Stimulated activated CD8-positive, alpha-beta memory T cell treated with anti-CD3 and anti-CD28 coated beads, Interleukin-12 subunit alpha, Interleukin-12 subunit beta, amount 100 ng/mL, for 1 hour (primary cell): ENCODE measurements at regions not wholly inside any gene's neighbourhood (a gene's known extent, or its start where the extent isn't known, plus 50 kb on each side); places are given as distances from the start of the nearest gene placed in this dataset.
"Not testable (repeated sequence)": the region's sequence is repeated elsewhere in the genome, so short reads cannot be mapped to it uniquely, and the experiment has no call there.

ENCODE experiments used
- DNase-seq: peaks from one replicate; pipeline ENCODE4 v3.0.0-alpha.2; 2020; ENCODE audit warnings: low read depth

DNA sequence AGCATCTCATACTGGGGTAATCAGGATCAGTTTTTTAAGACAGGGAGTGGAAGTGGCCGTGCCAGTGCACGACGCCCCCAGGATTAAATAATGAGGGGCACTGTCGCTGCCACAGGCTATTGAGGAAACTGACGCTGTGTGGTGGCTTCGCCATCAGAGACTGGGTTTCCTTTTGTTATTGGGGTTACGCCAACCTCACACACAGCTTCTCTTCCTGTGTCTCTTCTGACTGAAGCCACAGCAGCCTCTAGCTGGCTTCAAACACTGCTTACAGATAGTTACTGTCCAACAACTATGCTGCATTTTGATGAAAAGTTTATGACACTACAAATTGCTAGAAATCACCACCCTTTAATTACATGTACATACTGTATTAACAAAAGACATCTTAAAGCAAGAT lies 521.9 kb upstream of the SALL3 start:
- DNase-seq, result no peak

DNA sequence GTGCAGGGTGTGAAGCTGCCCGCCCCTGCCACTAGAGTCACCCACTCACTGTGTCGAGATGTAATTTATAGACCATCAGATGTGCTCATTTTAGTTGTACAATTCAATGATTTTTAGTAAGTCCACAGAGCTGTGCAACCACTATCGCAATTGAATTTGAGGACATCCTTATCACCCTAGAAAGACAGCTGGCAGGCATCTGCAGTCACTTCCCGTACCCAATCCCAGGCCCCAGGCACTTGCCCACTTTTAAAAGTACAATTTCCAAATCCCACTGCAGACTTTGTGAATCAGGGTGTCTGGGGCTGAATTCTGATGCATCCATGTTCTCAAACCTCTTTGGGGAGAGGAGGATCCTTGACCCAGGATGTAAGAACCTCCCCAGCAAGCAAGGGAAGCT lies 521.3 kb upstream of the SALL3 start:
- DNase-seq, result no peak

DNA sequence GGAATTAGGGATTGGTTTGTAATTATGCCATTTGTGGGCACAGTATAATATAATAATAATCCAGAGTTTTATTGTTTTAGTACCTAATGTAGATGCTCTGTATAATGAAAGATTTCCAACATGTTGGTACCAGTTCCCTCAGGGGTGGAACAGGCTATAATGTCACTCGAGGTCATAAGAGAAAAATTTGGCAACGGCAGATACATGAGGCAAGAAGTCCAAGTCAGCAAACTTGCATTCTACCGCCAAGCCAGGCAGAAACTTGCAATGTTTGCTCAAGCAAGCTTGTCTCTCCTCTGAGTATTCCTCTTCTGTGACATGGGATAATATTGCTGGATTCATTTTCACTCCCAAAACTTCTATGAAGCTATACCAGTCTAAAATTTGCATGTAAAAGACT lies 520.0 kb upstream of the SALL3 start:
- DNase-seq, result no peak

DNA sequence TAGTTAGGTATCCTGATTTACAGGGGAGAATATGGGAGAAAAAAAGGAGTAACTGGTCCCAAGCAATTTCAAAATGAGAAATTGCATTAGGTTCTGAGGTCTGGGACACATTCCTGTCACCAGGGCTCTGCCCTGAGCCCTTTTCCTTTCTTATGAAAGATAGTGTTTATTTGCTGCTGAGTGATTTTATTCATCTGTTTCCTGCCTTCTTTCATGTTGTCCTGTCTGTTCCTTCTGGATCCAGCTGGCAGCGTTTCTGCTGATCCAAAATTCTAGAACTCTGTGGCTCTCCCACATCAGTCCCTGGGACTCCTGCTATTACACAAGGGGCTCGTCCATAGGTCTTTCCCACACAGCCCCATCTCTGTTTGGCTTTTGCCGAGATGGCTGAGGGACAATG lies 519.1 kb upstream of the SALL3 start:
- DNase-seq, result no peak

DNA sequence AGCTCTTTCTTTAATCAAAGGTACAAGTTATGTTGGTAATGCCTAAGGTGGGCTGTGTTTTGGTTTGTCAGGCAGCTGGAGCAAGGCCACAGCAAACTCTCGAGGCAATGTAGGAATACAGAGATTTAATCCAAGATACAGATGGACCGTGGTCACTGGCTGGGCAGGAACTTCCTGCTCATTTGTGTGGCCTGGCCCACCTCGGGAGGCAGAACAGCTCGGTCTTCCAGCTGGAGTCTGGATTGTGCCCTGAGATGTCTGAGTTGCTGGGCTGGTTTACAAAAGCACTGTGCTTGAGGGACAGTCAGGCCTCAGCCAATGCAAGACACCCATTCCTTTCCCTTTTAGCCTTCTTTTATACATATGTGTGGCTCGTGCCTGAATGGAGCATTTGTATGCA lies 506.1 kb upstream of the SALL3 start:
- DNase-seq, result no peak

DNA sequence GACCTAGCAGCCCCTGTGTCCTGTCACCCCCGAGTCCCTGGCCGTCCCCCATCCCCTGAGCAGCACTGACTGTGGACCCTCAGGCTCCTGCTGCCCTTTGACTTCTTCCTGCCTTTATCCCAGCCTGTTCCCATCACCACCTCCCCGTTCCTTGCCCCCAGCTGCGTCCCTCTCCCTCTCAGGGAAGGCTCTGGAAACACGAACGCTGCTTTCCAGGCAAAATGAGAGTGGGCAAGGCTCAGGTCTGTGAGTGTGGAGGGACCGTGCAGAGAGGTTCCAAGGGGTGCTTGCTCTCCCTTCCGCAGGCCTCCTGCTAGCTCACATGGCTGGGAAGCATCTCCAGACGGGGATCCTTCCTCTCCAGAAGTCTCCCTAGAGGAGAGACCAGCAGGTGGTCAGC lies 501.8 kb upstream of the SALL3 start:
- DNase-seq, result no peak

DNA sequence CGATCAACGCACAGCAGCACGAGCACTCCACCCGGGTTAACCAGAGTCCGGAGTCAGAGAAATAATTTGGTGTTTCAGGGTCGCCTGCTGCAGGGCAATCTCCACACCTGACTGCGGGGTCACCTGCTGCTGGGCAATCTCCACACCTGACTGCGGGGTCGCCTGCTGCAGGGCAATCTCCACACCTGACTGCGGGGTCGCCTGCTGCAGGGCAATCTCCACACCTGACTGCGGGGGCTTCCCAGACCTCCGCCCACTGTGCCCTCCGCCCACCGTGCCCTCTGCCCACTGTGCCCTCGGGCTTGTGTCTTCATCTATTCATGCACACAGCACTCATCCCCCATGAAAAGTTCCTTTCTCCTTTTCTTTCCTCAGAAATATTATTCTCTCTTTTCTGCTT lies 500.2 kb upstream of the SALL3 start:
- DNase-seq, result no peak

DNA sequence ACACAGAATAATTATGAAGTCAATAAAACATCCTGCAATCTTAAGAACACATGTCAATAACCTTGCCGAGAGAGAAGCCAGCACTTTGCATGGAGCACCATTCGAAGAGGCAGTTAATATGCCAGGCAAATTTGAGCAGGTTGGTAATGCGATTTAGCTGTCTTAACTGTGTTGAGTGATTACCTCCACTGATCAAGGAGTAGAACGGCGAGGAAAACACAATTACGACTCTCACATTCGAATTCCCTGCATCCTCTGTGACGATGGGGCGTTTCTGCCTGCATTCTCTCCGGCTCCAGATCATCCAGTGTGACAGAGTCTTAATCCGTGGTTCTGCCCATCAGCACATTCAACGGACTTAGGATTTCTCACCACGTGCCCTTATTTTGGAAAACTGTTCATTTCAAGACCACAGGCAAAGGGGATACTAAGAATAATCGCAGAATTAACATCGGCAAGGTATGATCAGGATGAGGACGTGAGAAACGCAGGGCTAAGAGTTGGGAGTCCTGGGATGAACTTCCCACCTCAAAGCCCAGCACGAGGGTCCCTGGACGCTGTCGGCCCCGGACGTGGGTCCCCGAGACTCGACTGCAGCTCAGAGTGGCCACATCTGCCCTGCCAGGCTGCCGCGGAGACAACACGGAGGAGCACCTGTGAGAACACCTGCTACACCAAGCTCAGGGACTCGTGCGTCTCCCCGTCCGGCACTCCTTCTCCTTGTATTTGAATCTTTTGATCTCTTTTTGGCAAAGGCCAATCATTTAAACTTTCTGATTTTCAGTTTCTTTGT lies 499.2 kb upstream of the SALL3 start:
- no peak for DNase-seq

DNA sequence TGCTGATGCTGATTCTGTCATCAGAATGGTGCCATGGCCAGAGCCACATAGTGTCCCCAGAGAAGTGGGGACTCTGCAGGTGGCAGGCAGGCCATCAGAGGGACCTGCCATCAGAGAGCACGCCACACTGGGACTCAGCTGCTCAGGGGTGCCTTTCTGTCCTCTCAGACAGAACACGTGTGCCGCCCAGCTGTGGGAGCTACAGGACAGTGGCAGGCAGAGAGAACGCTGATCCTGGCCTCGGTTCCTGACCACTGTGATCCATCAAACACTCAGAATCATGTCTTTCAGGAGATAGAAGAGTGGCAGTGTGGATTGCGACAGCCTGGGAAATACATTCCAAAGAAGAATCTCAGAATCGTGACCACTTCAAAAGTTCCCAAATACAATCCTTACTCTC lies 497.2 kb upstream of the SALL3 start:
- no peak for DNase-seq

DNA sequence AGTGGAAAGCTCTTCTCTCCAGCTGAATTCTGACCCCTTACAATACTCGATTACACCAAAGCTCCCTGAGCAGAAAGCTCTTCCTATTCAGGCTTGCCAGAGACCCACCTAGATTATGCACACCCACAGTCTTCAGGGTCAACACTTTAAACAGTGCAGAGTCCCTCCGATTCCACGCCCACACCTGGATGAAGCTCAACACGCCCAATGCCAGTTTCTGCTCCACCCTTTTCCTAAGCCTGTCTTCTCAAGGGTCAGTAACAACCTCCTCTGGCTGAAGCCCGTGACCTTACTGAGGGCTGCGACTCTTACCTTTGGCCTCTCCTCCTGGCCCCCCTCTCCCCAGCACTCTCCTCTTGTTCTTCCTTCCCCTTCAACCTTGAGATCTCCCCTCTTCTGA lies 492.0 kb upstream of the SALL3 start:
- DNase-seq, result no peak

DNA sequence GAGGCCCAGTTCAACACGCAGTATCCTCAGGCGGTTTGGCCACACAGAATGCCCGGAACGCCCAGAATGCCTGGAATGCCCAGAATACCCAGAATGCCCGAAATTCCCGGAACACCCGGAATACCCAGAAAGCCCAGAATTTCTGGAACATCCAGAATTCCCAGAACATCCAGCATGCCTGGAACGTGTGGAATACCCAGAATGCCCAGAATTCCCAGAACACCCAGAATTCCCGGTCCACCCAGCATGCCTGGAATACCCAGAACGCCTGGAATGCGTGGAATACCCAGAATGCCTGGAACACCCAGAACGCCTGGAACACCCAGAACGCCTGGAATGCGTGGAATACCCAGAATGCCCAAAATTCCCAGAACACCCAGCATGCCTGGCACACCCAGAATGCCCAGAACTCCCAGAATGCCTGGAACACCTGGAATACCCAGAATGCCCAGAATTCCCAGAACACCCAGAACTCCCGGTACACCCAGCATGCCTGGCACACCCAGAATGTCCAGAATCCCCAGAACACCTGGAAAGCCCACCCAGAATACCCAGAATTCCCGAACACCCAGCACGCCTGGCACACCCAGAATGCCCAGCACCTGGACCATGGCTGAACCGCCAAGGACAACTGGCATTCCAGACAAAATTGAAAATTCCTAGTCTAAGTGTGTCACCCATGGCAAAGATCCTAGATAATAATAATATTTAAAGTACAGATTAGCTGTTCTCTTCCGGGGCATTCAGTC lies 487.4 kb upstream of the SALL3 start:
- DNase-seq, result no peak

DNA sequence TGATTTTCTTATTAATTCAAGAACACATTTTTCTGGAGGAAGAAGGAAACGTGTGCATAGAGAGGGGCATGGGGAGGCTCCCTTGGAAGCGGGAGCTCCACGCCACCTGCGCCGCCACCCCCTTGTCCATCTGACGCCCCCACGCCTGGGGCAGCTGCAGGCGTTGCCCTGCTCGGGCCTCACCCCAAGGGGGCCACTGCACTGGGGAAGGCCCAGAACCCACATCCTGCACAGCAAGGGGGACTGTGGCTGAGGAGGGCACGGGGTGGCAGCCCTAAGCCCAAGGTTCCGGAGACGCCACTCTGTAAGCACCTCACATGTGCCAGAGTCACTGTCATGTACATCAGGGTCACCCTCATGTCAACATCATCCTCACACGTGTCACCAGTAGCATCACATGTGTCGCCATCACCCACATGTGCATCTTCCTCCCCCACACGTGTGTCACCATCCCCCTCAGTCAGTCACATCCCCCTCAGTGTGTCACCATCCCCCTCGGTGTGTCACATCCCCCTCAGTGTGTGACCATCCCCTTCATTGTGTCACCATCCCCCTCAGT lies 486.7 kb upstream of the SALL3 start:
- DNase-seq, result no peak

DNA sequence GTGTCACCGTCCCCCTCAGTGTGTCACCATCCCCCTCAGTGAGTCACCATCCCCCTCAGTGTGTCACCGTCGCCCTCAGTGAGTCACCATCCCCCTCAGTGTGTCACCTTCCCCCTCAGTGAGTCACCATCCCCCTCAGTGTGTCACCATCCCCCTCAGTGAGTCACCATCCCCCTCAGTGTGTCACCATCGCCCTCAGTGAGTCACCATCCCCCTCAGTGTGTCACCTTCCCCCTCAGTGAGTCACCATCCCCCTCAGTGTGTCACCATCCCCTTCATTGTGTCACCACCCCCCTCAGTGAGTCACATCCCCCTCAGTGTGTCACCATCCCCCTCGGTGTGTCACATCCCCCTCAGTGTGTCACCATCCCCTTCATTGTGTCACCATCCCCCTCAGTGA lies 486.1 kb upstream of the SALL3 start:
- DNase-seq, result not testable (repeated sequence)

DNA sequence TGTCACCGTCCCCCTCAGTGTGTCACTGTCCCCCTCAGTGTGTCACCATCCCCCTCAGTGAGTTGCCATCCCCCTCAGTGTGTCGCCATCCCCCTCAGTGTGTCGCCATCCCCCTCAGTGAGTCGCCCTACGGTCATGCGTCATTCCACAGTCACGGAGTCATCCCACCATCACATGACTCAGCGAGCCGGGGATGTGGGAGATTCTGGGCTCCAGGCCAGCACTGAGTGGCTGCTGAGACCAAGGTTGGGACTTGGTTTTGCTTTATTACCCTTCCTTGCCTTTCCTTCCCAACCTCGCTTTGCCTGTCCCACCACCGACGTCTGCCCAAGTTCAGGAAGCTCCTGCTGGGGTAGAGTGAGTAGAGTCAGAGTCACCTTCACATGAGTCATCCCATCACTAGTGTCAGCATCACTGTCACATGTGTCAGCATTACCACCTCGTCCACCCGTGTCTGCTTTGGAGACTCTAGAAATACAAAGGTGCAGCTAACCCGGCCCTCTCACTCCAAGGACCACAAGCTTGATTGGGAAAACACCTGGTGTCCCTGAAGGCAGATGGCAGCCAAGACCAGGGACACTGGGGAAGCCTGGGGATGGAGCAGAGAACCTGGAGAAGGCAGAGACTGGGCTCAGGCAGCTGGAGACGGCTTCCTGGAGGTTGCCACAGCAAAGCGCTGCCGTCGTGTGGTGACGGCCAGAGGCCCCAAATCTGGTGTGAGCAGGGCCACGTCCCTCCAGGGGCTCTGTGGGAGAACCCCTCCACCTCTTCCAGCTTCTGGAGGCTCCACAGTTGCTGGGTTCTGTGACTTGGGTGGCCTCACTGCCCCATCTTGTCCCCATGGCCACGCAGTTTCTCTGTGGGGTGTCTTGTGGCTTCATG lies 485.2 kb upstream of the SALL3 start:
- no peak for DNase-seq

DNA sequence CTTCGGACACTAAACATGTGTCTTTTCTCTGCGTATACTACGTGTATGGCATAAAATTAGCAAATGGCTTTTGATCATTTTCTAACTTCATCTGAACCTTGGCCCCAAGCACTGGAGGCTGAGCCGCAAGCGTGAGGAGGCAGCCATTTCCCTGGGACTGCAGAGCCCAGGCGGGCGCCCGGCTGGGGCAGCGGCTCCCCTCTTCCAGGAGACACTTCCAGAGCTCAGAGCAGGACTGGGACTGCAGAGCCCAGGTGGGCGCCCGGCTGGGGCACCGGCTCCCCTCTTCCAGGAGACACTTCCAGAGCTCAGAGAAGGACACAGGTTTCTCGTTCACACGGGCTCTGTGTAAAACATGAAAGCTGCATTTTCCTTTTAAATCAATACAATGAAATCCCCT lies 484.1 kb upstream of the SALL3 start:
- DNase-seq, result no peak

DNA sequence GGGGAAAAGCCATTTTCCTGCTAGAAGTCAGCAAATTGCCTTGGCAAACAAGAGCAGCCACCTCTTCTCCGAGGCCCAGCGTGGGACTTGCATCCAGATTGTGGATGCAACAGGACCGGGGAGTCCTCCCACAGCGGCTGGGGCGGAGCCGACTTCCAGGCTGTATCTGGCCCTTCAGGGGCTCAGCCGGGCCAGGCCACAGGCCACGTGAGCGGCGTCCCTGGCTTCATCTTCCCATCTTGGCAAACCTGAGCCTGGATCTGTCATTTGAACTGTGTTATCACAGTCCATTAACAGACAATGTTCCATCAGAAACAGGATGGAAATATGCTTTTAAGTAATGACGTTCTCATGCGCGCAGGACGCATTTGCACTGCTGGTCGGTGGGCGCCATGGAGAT lies 483.5 kb upstream of the SALL3 start:
- no peak for DNase-seq

DNA sequence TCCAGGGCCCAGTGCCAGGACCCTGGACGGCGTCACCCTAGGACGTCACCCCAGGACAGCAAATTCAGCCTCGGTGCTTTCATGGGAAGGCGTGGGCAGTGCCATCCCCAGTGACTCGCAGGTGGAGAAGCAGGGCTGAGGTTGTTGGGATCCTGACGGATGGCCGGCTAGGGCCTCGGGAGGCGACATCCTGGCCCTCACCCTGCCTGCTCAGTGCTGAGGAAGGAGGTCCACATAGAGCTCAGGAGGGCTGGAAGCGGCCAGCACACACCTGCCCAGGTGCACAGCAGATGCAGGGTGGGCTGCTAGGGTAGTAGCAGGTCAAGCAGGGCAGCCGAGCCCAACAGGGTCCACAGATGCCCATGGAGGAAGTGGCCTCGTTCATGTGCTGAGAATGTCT lies 482.0 kb upstream of the SALL3 start:
- DNase-seq, result no peak

DNA sequence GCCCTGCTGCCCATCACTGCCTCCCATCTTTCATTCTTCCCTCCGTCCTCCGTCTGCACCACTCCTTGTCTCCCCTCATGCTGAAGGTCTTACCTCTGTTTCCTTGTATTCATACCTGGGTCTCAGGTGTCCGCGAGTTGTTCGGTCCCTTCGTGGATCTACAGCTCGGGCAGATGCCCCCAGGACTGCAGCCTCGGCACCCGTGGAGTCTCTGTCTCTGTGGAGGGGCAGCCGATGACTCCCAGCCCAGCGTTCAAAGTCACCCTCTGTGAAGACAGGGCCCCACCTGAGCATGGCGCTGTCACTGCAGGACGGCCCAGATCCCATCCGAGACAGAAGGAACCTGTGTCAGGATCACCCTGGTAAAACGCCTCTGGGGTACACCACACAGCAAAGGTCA lies 480.0 kb upstream of the SALL3 start:
- no peak for DNase-seq

DNA sequence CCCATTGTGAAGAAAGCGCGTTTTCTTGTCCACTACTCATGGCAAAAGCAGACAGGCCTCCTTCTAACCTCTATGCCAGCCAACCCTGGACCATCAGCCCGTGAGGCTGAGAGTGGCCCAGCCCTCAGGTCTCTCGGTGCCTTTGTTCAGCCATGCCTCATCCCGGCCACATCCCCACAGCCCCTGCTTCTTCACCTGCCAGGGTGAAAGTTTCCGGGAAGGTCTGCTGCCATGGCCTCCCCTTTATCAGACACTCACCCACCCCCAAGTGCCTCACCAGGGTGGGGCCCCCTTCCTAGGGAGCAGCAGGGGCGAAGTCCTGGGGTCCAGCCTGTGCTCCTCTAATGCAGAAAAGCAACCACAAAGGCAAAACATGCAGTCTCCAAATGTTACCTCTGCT lies 478.4 kb upstream of the SALL3 start:
- no peak for DNase-seq

DNA sequence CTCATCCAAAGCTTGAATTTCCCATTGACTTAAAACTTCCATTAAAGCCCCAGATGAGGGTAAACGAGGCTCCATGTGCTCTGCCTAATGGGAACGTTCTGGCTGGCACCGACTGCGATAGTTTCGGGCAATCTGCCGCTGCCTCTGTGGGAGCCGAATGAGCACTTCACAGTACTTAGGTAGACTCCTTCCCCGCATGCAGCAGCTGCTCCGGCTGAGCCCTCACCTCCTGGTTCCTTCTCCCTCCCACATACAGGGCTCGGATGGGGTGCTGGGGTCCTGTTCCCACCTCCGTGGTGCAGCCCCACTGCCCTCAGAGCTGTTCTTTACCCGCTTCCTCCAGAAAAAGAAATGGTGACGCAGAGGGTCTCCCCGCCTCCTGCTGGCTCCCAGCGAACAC lies 476.5 kb upstream of the SALL3 start:
- DNase-seq, result no peak

DNA sequence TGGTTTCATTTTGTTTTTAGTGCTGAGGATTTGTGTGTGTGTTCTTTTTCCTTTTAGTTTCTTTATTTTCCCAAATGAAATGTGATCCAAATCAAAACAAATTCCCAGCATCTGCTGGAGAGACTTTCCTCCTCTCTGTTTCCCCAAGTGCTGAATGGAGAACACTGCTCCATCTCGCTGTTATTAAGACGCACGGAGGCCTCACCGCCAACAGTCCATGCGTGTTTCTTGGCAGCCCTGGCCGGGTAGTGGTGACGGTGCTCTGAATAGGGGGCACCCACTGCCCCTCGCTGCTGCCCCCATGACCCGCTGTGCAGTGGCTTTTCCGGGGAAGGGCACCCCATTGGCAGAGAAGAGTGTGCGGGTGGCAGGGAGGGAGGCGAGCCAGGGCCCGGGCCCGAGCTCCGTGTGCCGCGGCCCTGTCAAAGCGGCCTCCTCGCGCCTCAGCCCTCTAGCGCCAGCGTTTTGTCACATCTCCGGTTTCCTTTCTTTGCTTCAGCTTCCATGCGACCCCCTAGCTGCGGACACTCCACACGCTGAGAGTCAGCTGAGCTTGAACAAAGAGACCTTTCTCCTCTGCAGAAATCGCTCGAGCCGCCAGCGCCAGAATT lies 473.7 kb upstream of the SALL3 start:
- DNase-seq, result no peak

DNA sequence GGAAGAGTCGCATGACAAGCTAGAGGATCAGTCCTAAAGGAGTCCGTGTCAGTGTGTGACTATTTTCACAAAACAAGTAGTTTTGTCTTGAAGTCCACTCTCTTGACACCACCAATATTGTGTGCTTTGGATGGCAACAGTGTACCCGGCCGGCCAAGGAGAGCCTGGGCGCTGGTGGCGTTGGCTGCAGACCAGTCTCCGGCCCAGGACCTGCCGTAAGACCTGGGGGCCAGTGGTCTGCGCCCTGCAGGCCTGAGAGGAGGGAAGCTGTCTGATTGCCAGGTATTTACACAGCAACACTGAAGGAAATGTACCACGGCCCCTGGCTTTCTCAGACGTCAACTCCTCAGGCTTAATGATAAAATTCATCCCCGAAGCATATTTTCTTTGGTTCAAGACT lies 472.4 kb upstream of the SALL3 start:
- DNase-seq, result no peak
